ENCODE measurements at regions not wholly inside any gene's neighbourhood (a gene's known extent, or its start where the extent isn't known, plus 50 kb on each side); places are given as distances from the start of the nearest gene placed in this dataset.

DNA sequence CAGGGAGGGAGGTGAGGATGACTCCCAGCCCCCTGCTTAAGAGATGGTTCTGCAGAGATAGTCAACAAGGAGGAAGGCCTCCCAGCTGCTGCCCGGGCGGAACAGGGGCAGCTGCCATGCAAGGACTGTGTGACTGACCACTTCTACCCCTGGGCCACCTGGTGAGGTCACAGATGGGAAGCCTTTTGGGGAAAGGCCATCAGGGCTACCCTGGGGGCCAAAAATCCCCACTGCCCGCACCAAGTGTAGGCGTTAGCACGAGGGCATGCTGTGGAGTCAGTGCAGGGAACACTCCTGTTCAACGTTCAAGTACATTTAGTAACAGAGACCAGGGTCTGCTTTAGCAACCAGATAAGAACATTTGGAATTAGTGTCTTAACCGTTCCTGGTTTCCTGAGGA, 372.9 kb downstream of the BRD1 start:
- TF ChIP-seq CTCF (IDR thresholded peaks at IDR 0.05) (no peak), EZH2 (IDR thresholded peaks at IDR 0.05; ENCODE audit: borderline replicate concordance, insufficient read depth, low read depth, low read length, poor library complexity, severe bottlenecking) (no peak)
